ENCODE measurements at regions not wholly inside any gene's neighbourhood (a gene's known extent, or its start where the extent isn't known, plus 50 kb on each side); places are given as distances from the start of the nearest gene placed in this dataset.

GRCh38 chr20:57871237-57871632, 161.4 kb upstream of the PMEPA1 start:
- in situ Hi-C loops (cut with HindIII; ENCODE audit: low sequenced_read_pairs): no loop called here

- in situ Hi-C loops (cut with HindIII; ENCODE audit: low sequenced_read_pairs): no loop called here
Measured at GRCh38 chr20:57870597-57871236, 160.9 kb upstream of the PMEPA1 start.

GRCh38 chr20:57869951-57870315, 160.1 kb upstream of the PMEPA1 start:
- in situ Hi-C loops (cut with HindIII; ENCODE audit: low sequenced_read_pairs): no loop called here

GRCh38 chr20:57869291-57869950, 159.6 kb upstream of the PMEPA1 start:
- in situ Hi-C loops (cut with HindIII; ENCODE audit: low sequenced_read_pairs): no loop called here

GRCh38 chr20:57868310-57868709, 158.5 kb upstream of the PMEPA1 start:
- in situ Hi-C loops (cut with HindIII; ENCODE audit: low sequenced_read_pairs): no loop called here

GRCh38 chr20:57867807-57868206, 158.0 kb upstream of the PMEPA1 start:
- in situ Hi-C loops (cut with HindIII; ENCODE audit: low sequenced_read_pairs): no loop called here

- in situ Hi-C loops (cut with HindIII; ENCODE audit: low sequenced_read_pairs): no loop called here
Measured at GRCh38 chr20:57867181-57867803, 157.5 kb upstream of the PMEPA1 start.

GRCh38 chr20:57866250-57867106, 156.7 kb upstream of the PMEPA1 start:
- in situ Hi-C loops (cut with HindIII; ENCODE audit: low sequenced_read_pairs): no loop called here

- in situ Hi-C loops (cut with HindIII; ENCODE audit: low sequenced_read_pairs): no loop called here
Measured at GRCh38 chr20:57865266-57865665, 155.5 kb upstream of the PMEPA1 start.

GRCh38 chr20:57860576-57860975, 150.8 kb upstream of the PMEPA1 start:
- in situ Hi-C loops (cut with HindIII; ENCODE audit: low sequenced_read_pairs): no loop called here

- in situ Hi-C loops (cut with HindIII; ENCODE audit: low sequenced_read_pairs): no loop called here
Measured at GRCh38 chr20:57857969-57858368, 148.2 kb upstream of the PMEPA1 start.

- in situ Hi-C loops (cut with HindIII; ENCODE audit: low sequenced_read_pairs): no loop called here
Measured at GRCh38 chr20:57857118-57857517, 147.3 kb upstream of the PMEPA1 start.

GRCh38 chr20:57856658-57857057, 146.8 kb upstream of the PMEPA1 start:
- in situ Hi-C loops (cut with HindIII; ENCODE audit: low sequenced_read_pairs): no loop called here

GRCh38 chr20:57851796-57852195, 142.0 kb upstream of the PMEPA1 start:
- in situ Hi-C loops (cut with HindIII; ENCODE audit: low sequenced_read_pairs): no loop called here

- in situ Hi-C loops (cut with HindIII; ENCODE audit: low sequenced_read_pairs): no loop called here
Measured at GRCh38 chr20:57851025-57851682, 141.3 kb upstream of the PMEPA1 start.

- in situ Hi-C loops (cut with HindIII; ENCODE audit: low sequenced_read_pairs): no loop called here
Measured at GRCh38 chr20:57849521-57850215, 139.9 kb upstream of the PMEPA1 start.

GRCh38 chr20:57849121-57849520, 139.3 kb upstream of the PMEPA1 start:
- in situ Hi-C loops (cut with HindIII; ENCODE audit: low sequenced_read_pairs): no loop called here

GRCh38 chr20:57848282-57848681, 138.5 kb upstream of the PMEPA1 start:
- in situ Hi-C loops (cut with HindIII; ENCODE audit: low sequenced_read_pairs): no loop called here

GRCh38 chr20:57847104-57847503, 137.3 kb upstream of the PMEPA1 start:
- in situ Hi-C loops (cut with HindIII; ENCODE audit: low sequenced_read_pairs): no loop called here
